ENCODE measurements at regions not wholly inside any gene's neighbourhood (a gene's known extent, or its start where the extent isn't known, plus 50 kb on each side); places are given as distances from the start of the nearest gene placed in this dataset.
"Not testable (repeated sequence)": the region's sequence is repeated elsewhere in the genome, so short reads cannot be mapped to it uniquely, and the experiment has no call there.

DNA sequence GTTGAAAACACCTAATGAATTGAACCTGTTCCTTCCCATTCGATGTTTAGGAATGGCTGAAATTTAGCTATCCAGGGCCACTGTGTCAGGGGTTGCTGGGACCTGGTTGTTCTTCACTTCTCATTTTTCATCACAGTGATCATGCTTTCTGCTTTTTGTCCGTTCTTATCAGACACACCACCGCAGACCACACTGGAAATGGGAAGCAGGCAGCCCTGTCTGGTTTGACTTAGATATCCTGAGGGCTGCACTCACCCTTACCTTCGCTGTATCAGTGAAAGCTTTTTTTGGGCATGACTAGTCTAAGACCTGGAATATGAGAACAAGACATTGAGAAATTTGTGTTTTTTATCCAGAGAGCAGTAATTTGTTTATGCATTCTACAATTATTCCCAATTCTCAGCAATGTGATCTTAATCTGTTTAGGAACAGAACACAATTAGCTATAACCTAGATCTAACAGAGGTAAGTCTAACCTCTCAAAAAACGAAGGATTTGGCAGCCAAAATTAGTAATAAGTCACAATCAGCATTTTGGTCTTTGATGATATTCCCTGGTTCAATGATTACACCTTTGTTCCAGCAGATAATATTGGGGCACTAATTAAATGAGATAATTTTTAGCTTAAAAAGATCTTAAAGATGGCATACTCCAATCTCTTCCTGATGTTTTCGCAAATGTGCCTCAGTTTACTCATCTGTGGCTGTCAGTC is 126.0 kb upstream of the GOT2 start:
- H3K36me3 ChIP-seq (ENCODE audit: control insufficient read depth in 2 of 3, insufficient read depth in 3 of 3, low read length in 3 of 3) = no peaks in the 10 kb centered on the region
- FAIRE-seq (no peak), DNase-seq (no peak)
- H3K27me3 ChIP-seq (ENCODE audit: control insufficient read depth, insufficient read depth, low read length) = no peaks in the 10 kb centered on the region
- TF ChIP-seq, protein P1, sequence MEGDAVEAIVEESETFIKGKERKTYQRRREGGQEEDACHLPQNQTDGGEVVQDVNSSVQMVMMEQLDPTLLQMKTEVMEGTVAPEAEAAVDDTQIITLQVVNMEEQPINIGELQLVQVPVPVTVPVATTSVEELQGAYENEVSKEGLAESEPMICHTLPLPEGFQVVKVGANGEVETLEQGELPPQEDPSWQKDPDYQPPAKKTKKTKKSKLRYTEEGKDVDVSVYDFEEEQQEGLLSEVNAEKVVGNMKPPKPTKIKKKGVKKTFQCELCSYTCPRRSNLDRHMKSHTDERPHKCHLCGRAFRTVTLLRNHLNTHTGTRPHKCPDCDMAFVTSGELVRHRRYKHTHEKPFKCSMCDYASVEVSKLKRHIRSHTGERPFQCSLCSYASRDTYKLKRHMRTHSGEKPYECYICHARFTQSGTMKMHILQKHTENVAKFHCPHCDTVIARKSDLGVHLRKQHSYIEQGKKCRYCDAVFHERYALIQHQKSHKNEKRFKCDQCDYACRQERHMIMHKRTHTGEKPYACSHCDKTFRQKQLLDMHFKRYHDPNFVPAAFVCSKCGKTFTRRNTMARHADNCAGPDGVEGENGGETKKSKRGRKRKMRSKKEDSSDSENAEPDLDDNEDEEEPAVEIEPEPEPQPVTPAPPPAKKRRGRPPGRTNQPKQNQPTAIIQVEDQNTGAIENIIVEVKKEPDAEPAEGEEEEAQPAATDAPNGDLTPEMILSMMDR (IDR thresholded peaks at IDR 0.05; ENCODE audit: borderline replicate concordance, extremely low read depth, insufficient read depth) = no peak
- intact Hi-C loops (cut with DNase I) = no loop called here
- H3K4me3 ChIP-seq (ENCODE audit: low read length in 3 of 3) = no peak overlapping the region
- H3K4me1 ChIP-seq (ENCODE audit: control insufficient read depth in 2 of 3, insufficient read depth in 2 of 3, low read depth in 1 of 3, low read length in 3 of 3) = no peaks in the 10 kb centered on the region
- H3K9me3 ChIP-seq (ENCODE audit: control insufficient read depth in 2 of 3, insufficient read depth in 1 of 3, low read length in 3 of 3) = no peaks in the 10 kb centered on the region
- no peak overlapping the region for H3K9ac ChIP-seq (ENCODE audit: low read length in 3 of 3)
- H3K27ac ChIP-seq (ENCODE audit: low read depth in 2 of 2, low read length in 2 of 2) = no peak overlapping the region

DNA sequence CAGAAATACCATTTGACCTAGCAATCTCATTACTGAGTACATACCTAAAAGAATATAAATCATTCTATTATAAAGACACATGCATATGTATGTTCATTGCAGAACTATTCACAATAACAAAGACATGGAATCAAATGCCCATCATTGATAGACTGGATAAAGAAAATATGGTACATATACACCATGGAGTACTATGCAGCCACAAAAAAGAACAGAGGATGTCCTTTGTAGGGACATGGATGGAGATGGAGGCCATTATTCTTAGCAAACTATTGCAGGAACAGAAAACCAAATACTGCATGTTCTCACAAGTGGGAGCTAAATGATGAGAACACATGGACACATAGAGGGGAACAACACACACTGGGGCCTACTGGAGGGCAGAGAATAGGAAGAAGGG is 124.5 kb upstream of the GOT2 start:
- DNase-seq; H3K36me3 ChIP-seq (ENCODE audit: control insufficient read depth in 2 of 3, insufficient read depth in 3 of 3, low read length in 3 of 3); intact Hi-C loops (cut with DNase I); H3K9me3 ChIP-seq (ENCODE audit: control insufficient read depth in 2 of 3, insufficient read depth in 1 of 3, low read length in 3 of 3); H3K27me3 ChIP-seq (ENCODE audit: control insufficient read depth, insufficient read depth, low read length); H3K9ac ChIP-seq (ENCODE audit: low read length in 3 of 3); H3K4me3 ChIP-seq (ENCODE audit: low read length in 3 of 3); H3K27ac ChIP-seq (ENCODE audit: low read depth in 2 of 2, low read length in 2 of 2); H3K4me1 ChIP-seq (ENCODE audit: control insufficient read depth in 2 of 3, insufficient read depth in 2 of 3, low read depth in 1 of 3, low read length in 3 of 3); FAIRE-seq: not testable (repeated sequence)

DNA sequence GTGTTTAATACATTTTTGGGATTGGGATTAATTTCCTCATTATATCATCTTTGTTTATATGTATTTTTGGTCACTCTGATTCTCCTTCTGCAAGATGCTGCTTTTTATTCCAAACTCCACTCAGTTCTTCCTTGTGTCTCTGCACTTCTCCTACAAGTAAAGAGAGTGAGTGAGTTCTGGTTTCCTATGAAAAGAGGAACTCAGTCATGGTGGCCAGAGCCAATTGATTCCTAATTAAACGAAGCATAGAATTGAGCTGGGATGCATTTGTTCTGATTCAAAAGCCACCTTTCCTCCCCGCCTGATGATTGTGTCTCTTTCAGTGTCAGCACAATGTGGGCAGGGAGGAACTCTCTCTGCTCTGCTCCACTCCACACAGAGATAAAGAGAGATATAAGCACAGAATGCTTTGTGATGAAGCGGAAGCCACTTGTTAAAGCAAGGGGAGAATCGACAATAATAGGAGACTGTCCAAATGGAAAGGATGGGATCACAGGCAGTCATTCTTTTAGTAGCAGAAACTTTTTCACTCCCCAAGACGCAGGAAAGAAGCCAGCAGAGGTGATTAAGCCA is 121.3 kb upstream of the GOT2 start:
- Histone ChIP-seq H3K27ac (ENCODE audit: low read depth in 2 of 2, low read length in 2 of 2) (no peak overlapping the region), H3K4me1 (ENCODE audit: control insufficient read depth in 2 of 3, insufficient read depth in 2 of 3, low read depth in 1 of 3, low read length in 3 of 3) (no peaks in the 10 kb centered on the region), H3K9me3 (ENCODE audit: control insufficient read depth in 2 of 3, insufficient read depth in 1 of 3, low read length in 3 of 3) (no peaks in the 10 kb centered on the region), H3K9ac (ENCODE audit: low read length in 3 of 3) (no peak overlapping the region), H3K36me3 (ENCODE audit: control insufficient read depth in 2 of 3, insufficient read depth in 3 of 3, low read length in 3 of 3) (no peaks in the 10 kb centered on the region), H3K27me3 (ENCODE audit: control insufficient read depth, insufficient read depth, low read length) (no peaks in the 10 kb centered on the region), H3K4me3 (ENCODE audit: low read length in 3 of 3) (no peak overlapping the region)
- no peak for DNase-seq
- TF ChIP-seq, protein P1 (IDR thresholded peaks at IDR 0.05; ENCODE audit: borderline replicate concordance, extremely low read depth, insufficient read depth) = no peak
- FAIRE-seq = no peak
- intact Hi-C loops (cut with DNase I) = no loop called here

DNA sequence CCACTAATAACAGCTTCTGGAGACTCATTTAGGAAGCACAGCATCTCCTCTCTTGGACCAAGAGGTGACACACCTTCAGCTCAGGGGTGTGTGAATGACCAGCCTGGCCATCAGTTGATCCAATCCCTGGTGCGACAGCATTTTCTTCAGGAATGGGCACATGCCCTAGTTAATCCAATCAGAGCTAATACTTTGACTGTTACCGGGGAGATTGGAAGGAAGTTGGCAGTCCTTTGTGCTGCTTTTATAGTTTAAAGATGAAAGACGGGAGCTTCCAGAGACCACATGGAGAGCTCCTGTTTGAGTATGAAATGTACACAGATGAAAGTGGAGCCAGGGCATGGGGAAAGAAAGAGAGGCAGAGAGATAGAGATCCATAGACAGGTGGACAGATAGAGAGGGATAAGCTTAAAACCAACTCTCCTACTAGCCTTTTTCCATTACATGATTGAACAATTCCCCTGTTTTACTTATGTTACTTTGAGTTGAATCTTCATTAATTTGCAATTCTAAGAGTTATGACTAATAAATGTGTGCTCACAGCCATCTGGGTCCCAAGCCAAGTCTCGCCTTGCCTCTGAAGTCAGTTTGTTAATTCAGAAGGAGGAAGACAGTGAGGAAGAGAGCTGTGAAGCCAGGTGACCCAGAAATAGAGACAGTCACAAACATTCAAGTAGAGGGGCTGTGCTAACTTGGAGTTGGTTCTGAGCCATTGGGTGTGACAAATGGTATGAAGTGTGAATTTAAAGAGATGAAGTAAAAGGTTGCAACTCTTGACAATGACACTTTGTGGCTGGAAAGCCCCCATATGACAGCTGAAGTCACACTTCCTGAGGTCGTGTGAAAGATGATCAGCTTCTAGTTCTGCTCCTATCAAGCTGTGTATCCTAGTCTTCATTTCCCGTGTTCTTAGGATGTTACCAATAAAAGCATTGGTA is 120.0 kb upstream of the GOT2 start:
- Histone ChIP-seq H3K27me3 (ENCODE audit: control insufficient read depth, insufficient read depth, low read length) (no peaks in the 10 kb centered on the region), H3K27ac (ENCODE audit: low read depth in 2 of 2, low read length in 2 of 2) (no peak overlapping the region), H3K9ac (ENCODE audit: low read length in 3 of 3) (no peak overlapping the region), H3K36me3 (ENCODE audit: control insufficient read depth in 2 of 3, insufficient read depth in 3 of 3, low read length in 3 of 3) (no peaks in the 10 kb centered on the region), H3K9me3 (ENCODE audit: control insufficient read depth in 2 of 3, insufficient read depth in 1 of 3, low read length in 3 of 3) (no peaks in the 10 kb centered on the region), H3K4me3 (ENCODE audit: low read length in 3 of 3) (no peak overlapping the region), H3K4me1 (ENCODE audit: control insufficient read depth in 2 of 3, insufficient read depth in 2 of 3, low read depth in 1 of 3, low read length in 3 of 3) (no peaks in the 10 kb centered on the region)
- intact Hi-C loops (cut with DNase I) = no loop called here
- FAIRE-seq (no peak), DNase-seq (no peak)
- TF ChIP-seq, protein P1 (IDR thresholded peaks at IDR 0.05; ENCODE audit: borderline replicate concordance, extremely low read depth, insufficient read depth) = no peak

Measured in kidney (tissue), 13 donors.